ENCODE measurements at regions not wholly inside any gene's neighbourhood (a gene's known extent, or its start where the extent isn't known, plus 50 kb on each side); places are given as distances from the start of the nearest gene placed in this dataset.

DNA sequence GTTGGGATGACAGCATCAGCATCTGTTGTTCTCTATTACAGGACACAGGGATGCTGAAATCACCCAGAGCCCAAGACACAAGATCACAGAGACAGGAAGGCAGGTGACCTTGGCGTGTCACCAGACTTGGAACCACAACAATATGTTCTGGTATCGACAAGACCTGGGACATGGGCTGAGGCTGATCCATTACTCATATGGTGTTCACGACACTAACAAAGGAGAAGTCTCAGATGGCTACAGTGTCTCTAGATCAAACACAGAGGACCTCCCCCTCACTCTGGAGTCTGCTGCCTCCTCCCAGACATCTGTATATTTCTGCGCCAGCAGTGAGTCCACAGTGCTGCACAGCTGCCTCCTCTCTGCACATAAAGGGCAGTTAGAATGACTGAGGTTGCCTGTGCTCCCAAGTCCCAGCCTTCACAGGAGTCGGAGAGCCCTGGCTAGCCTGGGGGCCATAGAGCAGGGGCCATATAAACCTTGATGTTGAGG lies 142.2 kb upstream of the PRSS58 start:
- DNase-seq: no peak

DNA sequence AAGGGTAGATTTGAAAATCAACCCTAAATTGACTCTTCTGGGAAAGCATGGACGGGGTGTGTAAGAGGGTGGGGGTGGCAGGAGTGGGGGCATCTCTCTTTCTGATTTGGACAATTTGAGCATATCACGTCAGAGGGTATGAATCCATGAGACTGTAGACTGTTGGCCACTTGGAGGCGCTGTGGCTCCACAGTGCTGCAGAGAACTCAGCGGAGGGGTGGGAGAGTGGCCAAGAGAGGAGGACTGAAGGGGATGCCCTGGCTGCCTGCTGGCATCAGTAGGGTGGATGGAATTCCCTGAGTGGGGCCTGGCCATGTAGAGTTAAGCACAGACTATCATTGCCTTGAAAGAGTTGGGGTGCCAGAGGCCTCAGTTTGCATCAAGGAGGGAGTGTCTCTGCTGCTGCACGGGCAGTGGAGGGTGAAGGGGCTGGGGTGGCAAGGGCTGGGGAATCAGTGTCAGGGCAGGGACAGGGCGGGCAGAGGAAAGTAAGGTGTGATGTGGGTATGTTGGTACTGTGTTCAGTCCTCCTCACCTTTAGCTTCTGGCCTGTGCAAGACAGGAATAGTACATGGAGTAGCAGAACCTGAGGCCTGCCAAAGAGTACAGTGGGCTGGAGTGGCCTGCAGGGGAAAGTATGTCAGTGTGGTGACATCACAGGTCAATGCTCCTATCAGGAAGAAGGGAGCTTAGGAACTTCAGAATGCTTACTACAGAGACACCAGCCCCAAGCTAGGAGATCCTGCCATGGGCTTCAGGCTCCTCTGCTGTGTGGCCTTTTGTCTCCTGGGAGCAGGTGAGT lies 133.5 kb upstream of the PRSS58 start:
- DNase-seq: peak; percentile 11 to 31 (median 29)

GRCh38 chr7:142389544-142389943 lies 131.7 kb upstream of the PRSS58 start:
- DNase-seq: no peak

DNA sequence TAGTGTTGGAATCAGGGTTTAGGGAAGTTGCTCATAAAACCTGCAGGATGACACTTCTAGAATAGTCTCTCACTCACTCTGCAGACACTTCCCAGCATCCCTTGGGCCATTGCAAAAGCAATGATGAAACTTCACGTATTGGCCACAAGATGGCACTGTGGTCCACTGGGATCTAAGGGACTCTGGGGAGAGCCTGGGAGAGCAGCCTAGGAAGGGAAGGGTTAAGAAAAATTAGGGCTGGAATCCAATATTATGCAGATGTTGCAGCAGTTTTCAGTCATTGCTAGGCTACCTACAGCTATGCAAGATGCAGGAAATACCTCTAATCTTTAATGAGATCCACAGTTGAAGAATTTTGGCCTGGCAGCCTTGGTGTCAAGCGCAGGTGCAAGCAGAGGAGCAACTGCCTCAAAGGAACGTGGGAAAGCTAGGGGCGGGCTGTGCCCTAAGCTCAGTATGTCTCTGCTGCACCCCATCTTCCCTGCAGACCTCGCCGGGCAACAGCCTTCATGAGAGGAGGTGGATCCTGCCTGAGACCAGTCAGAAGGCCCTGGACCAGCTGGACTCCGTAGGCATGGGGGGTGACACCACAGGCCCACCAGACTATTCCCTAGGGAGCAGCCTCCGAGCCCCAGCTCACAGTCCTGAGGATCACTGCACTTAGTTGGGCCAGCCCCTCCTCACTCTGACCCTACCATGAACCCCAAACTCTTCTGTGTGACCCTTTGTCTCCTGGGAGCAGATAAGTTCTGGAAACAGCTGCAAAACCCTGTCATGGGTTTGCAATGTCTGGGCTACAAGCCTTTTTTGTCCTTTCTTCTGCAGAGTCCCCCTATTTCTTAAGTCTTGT lies 127.9 kb upstream of the PRSS58 start:
- DNase-seq: peak; percentile 75 to 83 (median 76)

DNA sequence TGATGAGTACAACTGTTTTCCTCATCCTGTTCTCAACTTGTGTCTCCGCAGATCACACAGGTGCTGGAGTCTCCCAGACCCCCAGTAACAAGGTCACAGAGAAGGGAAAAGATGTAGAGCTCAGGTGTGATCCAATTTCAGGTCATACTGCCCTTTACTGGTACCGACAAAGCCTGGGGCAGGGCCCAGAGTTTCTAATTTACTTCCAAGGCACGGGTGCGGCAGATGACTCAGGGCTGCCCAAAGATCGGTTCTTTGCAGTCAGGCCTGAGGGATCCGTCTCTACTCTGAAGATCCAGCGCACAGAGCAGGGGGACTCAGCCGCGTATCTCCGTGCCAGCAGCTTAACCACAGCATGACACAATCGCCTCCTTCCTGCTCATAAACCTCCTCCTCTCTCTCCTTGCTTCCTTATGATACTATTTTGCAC lies 126.7 kb upstream of the PRSS58 start:
- peak; percentile 71 to 79 (median 71) for DNase-seq

- DNase-seq: peak; percentile 56 to 59 (median 57)
Observed at GRCh38 chr7:142383841-142384492, 126.1 kb upstream of the PRSS58 start.

DNA sequence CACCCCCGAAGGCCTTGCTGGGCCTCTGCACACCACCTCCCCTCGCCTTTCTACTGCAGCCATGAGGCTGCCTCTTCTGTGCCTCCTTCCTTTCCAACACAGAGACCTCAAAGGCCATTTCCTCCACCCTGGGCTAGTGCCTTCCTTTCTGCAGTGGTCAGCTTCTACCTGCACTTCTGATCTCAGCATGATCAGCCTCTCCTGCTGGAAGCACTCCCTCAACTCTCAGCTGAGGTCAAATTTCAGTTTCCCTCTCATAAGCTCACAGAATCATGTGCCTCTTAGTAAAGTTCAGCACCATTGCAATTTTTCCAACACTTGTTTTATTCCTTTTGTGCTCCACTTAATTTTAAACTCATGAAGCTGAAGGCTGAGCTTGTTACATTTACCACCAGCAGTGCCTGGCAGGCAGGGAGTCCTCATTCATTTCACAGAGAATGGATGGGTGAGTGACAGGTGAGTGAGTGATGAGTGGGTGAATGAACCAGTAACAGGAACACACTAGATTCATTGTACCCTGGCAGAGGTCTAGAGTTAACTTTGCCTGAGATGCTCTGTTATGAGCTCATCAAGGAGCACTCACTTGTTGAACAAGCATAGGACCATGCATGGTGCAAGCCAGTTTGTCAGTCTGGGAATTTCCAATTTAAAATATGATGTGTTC lies 124.0 kb upstream of the PRSS58 start:
- DNase-seq: peak; percentile 43 to 67 (median 60)

DNA sequence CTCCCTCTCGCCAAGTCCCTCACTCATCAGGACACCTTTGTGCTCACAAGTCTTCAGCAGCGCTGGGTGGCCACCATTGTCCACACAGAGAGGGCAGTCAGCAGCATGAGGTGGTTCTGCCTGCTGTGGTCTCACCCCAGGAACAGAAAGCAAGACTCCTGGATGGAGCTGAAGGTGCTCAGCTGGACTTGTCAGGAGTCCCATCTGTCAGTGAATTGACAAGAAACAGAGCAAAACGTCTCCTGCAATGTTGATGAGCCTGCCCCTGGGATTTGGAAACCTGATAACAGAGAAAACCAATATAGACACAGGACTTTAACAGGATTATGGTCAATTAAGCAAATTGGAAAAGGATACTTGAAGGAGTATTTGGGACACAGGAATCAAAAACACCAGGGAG lies 122.2 kb upstream of the PRSS58 start:
- DNase-seq: no peak

DNA sequence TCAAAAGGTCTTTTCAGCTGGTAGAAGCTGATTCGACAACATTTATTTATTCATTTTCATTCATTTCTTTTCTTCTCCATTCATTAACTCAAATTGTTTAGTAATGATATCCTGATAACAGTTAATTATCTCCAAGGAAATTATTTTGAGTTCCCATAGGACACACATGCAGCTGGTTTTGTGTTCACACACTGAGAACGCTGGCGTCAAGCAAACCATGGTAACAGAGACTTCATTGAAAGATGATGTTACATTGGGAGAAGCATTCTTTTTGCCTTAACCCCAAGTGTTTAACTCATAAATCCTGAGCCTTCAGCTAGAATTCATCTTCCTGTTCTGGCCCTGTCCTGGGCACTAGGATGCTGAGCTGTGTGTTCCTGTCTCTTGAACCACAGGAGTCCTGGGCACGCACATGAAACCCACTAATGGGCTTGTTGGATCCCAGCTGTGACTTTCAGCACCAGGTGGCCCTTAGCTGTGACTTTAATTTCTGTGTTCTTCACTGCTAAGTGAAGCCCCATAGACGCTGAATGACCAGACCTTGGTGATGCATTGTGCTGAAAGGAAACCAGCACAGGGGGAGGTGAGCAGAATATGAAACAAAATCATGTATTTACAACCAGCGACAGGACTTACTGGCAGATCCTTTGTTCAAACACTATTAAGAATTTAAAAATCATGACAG lies 121.5 kb upstream of the PRSS58 start:
- no peak for DNase-seq

DNA sequence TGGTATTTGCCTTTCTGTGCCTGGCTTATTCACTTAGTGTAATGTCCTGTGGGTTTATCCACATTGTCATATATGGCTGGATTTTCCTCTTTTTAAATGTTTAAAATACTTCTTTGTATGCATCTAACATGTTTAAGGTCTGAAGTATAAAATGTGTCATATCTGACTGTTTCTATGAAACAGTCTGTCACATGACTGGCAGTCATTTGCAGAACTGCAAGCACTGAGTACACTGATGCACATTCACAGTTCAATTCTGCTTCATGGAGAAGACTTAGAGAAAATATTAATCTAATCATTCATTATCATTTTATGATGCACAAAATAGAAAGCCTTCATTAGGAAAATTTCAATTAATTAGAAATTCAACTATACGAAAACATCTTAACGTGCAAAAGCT lies 119.7 kb upstream of the PRSS58 start:
- peak in 2 of 3 donors; percentile 34 to 45 for DNase-seq

DNA sequence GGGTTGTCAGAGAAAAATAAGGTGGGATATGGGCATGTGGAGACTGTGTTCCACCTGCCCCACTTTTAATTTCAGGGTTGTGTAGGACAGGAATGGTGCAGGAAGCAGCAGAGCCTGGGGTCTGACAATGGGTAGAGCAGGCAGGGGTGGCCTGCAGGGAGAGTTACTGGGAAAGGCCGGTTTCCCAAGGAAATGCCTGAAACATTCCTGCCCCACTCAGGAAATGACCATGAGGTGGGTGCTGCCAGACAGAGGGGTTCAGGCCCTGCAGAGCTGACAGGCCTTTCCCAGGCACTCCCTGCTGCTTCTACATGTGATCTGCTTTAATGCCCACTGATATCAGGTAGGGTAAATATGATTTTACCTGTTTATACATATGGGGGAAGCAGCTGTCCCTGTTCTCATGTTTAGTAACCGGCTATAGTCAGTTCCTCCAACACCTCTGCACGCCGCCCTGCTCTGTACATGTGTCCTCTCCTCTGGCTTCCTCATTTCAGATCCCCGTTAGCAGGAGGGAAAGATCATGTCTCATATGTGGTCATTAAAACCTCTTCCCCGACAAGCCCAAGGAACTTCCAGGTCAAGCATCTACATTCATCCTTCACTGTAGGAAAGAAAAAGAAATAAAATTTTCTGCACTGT lies 118.6 kb upstream of the PRSS58 start:
- peak; percentile 62 to 68 (median 67) for DNase-seq

DNA sequence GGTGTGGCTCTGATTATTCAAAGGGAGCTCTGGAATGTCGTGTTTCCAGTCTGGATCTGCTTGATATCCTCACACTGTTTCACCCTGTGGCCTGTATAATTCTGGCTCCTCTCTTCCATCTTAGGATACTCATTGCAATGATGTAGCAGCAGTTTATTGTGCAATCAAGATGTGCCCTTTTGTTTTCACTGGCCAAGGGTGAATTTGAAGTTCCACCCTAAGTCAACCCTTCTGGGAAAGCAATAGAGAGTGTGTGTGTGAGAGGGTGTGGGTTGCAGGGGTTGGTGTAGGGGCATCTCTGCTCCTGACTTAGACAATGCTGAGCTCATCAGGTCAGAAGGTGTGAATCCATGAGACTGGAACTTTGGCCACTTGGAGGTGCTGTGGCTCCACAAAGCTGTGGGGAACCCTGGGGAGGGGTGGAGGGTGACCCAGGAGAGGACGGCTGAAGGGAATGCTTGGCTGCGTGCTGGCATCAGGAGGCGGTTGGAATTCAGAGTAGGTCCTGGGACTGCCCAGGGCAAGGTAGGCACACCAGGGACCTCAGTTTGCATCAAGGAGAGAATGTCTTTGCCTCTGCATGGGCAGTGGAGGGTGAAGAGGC lies 118.0 kb upstream of the PRSS58 start:
- DNase-seq: peak; percentile 24 to 42 (median 34)

- DNase-seq: no peak
Observed at GRCh38 chr7:142372727-142373126, 114.9 kb upstream of the PRSS58 start.

- no peak for DNase-seq
Observed at GRCh38 chr7:142371586-142372377, 113.9 kb upstream of the PRSS58 start.

GRCh38 chr7:142365410-142365842 lies 107.6 kb upstream of the PRSS58 start:
- no peak for DNase-seq

DNA sequence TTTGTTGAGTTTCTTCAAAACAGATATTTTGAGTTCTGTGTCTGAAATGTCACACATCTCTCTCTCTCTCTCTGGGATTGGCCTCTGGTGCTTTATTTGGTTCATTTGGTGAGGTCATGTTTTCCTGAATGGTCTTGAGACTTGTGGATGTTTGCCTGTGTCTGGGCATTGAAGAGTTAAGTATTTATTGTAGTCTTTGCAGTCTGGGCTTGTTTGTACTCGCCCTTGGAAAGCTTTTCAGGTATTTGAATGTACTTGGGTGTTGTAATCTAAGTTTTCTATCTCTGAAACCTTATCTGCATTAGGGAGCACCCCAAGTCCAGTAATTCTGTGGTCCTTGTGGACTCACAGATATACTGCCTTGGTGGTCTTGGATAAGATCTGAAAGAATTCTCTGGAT lies 106.7 kb upstream of the PRSS58 start:
- DNase-seq: no peak

DNA sequence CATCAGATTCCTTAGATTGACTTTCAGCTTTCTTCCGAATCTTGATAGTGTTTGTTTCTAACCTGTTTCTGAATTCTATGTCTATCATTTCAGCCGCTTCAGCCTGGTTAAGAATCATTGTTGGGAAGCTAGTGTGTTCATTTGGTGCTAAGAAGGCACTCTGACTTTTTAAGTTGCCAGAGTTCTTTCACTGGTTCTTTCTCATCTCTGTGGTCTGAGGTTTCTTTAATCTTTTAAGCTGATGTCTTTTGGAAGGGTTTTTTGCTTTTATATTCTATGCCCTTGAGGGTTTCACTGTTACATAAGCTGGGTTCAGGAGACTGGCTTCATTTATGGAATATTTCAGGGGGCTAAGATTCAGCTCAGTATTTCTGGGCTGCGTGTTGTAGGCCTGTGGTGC lies 104.5 kb upstream of the PRSS58 start:
- no peak for DNase-seq

- DNase-seq: no peak
Observed at GRCh38 chr7:142359694-142360279, 101.9 kb upstream of the PRSS58 start.

DNA sequence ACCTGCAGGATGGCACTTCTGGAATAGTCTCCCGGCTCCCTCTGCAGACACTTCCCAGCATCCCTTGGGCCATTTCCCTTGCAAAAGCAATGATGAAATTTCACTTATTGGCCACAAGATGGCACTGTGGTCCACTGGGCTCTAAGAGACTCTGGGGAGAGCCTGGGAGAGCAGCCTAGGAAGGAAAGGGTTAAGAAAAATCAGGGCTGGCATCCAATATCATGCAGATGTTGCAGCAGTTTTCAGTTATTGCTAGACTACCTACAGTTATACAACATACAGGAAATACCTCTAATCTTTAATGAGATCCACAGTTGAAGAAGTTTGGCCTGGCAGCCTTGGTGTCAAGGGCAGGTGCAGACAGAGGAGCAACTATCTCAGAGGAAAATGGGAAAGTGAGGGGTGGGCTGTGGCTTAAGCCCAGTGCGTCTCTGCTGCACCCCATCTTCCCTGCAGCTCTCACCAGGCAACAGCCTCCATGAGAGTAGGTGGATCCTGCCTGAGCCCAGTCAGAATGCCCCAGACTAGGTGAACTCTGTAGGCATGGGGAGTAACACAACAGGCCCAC lies 100.2 kb upstream of the PRSS58 start:
- DNase-seq: peak; percentile 67 to 82 (median 72)
